GM12872 (cell line): ENCODE measurements at regions not wholly inside any gene's neighbourhood (a gene's known extent, or its start where the extent isn't known, plus 50 kb on each side); places are given as distances from the start of the nearest gene placed in this dataset.

ENCODE experiments used
- CTCF ChIP-seq: IDR thresholded peaks from 3 replicates; pipeline ENCODE4 v1.5.1; 2011; ENCODE audit warnings: low read depth, mild to moderate bottlenecking, low read length, moderate library complexity; ENCODE audit not compliant: insufficient read depth

GRCh38 chr4:187218705-187219245 is 495.1 kb upstream of the FAT1 start:
- TF ChIP-seq CTCF = no peak

DNA sequence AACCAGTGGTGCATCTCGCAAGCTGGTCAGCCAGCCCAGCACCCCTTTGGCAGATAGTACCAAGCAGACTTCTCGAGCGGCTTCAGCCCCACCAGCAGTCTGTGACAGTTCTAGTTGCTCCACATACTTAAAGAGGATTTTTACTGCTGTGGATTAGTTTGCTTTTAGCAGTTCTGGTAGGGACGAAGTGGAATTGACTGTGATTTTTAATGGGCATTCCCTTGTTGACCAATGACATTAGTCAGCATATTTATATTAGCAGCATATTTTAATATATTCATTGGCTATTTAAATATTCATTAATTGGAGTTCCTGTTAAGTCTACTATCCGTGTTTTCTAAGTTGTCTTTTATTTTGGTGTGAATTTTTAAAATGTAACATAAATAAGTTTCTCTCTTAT is 500.9 kb upstream of the FAT1 start:
- no peak for TF ChIP-seq CTCF

GRCh38 chr4:187227907-187228704 is 504.4 kb upstream of the FAT1 start:
- TF ChIP-seq CTCF = no peak

DNA sequence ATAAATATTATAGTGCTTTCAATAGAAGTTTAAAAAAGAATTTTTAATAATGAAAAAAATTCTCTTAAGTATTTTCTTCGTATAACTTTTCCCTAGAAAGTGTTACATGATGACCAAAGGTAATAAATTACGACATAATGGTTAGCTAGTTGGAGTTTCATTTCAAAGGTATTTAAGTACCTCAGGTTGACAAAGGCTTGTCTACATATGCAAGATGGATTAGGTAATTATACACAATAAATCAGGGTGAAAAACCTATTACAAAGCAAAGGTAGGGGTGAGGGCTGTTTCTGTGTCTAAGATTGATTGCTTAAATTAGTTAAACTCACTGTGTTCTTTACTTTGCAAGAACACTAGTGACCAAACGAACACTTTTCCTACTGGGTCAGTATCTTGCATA is 508.5 kb upstream of the FAT1 start:
- TF ChIP-seq CTCF = no peak

- TF ChIP-seq CTCF = no peak
Measured at GRCh38 chr4:187232796-187233195, 509.1 kb upstream of the FAT1 start.

GRCh38 chr4:187235456-187236170 is 512.0 kb upstream of the FAT1 start:
- no peak for TF ChIP-seq CTCF

GRCh38 chr4:187236209-187236890 is 512.7 kb upstream of the FAT1 start:
- no peak for TF ChIP-seq CTCF
